Activated naive CD4-positive, alpha-beta T cell treated with anti-CD3 and anti-CD28 coated beads, Interleukin-2, amount 50 U/mL, for 24 hours (primary cell): ENCODE measurements at regions not wholly inside any gene's neighbourhood (a gene's known extent, or its start where the extent isn't known, plus 50 kb on each side); places are given as distances from the start of the nearest gene placed in this dataset.
"Not testable (repeated sequence)": the region's sequence is repeated elsewhere in the genome, so short reads cannot be mapped to it uniquely, and the experiment has no call there.

Source experiments
- H3K27ac Mint-ChIP-seq: one replicate; pipeline ENCODE4 v1.8.0; 2021; ENCODE audit warnings: mild to moderate bottlenecking, mixed read lengths
- H3K27me3 Mint-ChIP-seq: one replicate; pipeline ENCODE4 v1.8.0; 2021; ENCODE audit warnings: mixed read lengths
- H3K36me3 Mint-ChIP-seq: one replicate; pipeline ENCODE4 v1.8.0; 2021; ENCODE audit warnings: mixed read lengths
- H3K4me1 Mint-ChIP-seq: one replicate; pipeline ENCODE4 v1.8.0; 2021; ENCODE audit warnings: mixed read lengths
- H3K4me3 Mint-ChIP-seq: one replicate; pipeline ENCODE4 v1.8.0; 2021; ENCODE audit warnings: mild to moderate bottlenecking, mixed read lengths
- H3K9me3 Mint-ChIP-seq: one replicate; pipeline ENCODE4 v1.8.0; 2021; ENCODE audit warnings: mixed read lengths

DNA sequence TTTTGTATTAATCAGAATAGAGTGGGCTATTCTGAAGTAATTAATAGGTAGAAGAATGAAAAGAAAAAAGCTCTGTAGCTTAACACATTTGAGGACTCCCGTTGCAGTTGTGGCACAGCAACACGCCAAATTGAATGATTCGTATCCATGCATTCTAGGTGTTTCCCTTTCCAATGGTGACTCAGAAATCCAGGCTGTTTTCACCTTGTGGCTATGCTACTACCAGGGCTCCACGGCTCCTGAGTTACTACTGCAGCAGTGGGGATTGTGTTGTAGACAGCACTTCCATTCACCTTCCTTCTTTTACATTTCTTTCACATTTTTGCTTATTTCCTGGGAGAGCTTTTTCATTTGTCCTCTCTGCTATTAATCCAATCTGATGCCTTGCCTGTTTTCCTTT is 1616.4 kb downstream of the CDH8 start:
- no peak overlapping the region for H3K4me3 Mint-ChIP-seq
- peaks cover 6% of the 10 kb centered on the region for H3K9me3 Mint-ChIP-seq
- H3K4me1 Mint-ChIP-seq, result no peaks in the 10 kb centered on the region
- H3K27ac Mint-ChIP-seq, result no peak overlapping the region
- no peaks in the 10 kb centered on the region for H3K27me3 Mint-ChIP-seq
- no peaks in the 10 kb centered on the region for H3K36me3 Mint-ChIP-seq

GRCh38 chr16:60414613-60415012 is 1621.6 kb downstream of the CDH8 start:
- Mint-ChIP-seq H3K4me1 (no peaks in the 10 kb centered on the region), H3K4me3 (no peak overlapping the region), H3K27me3 (no peaks in the 10 kb centered on the region), H3K36me3 (no peaks in the 10 kb centered on the region), H3K9me3 (peaks cover 6% of the 10 kb centered on the region), H3K27ac (no peak overlapping the region)

GRCh38 chr16:60413969-60414368 is 1622.3 kb downstream of the CDH8 start:
- no peak overlapping the region for H3K27ac Mint-ChIP-seq
- no peaks in the 10 kb centered on the region for H3K36me3 Mint-ChIP-seq
- H3K4me3 Mint-ChIP-seq, result no peak overlapping the region
- H3K4me1 Mint-ChIP-seq, result no peaks in the 10 kb centered on the region
- peaks cover 6% of the 10 kb centered on the region for H3K9me3 Mint-ChIP-seq
- no peaks in the 10 kb centered on the region for H3K27me3 Mint-ChIP-seq

DNA sequence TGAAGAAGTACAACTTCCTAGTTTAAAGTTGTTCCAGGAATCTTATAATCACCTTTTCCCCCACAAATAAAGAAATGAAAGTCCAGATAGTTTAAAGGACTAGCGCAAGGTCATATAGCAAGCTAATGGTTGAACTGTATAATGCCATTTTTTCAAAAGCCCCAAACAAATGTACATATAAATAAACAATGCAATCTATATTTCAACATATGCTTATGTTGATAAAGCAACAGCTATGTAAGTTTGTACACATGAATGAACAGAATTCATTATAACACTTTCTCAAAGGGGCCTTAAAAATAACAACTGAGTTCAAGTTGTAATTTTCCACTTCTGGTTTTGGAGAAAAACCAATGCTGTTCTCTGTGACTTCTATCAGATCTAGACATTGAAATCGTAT is 1628.6 kb downstream of the CDH8 start:
- H3K27me3 Mint-ChIP-seq, result no peaks in the 10 kb centered on the region
- H3K4me3 Mint-ChIP-seq, result no peak overlapping the region
- no peaks in the 10 kb centered on the region for H3K36me3 Mint-ChIP-seq
- H3K27ac Mint-ChIP-seq, result no peak overlapping the region
- peaks cover 14% of the 10 kb centered on the region for H3K9me3 Mint-ChIP-seq
- H3K4me1 Mint-ChIP-seq, result no peaks in the 10 kb centered on the region

DNA sequence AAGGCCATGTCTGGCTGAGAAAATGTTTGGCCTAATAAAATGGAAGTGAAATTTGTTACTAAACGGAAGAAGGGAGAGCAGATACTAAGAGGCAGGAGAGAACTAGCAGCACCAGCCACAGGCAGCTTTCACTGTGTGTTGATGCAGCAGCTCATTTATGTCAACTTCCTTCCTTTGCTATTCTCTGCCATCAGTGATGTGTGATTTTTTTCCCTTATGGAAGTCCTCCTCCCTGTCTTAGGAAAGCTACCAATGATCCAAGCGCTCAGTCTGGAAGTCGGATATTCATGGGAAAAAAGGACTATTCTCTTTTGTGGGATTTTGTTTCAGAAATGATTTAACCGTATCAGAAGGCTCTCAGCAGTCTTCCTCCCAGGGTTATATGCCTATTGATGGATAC is 1629.2 kb downstream of the CDH8 start:
- no peaks in the 10 kb centered on the region for H3K27me3 Mint-ChIP-seq
- no peaks in the 10 kb centered on the region for H3K36me3 Mint-ChIP-seq
- H3K4me3 Mint-ChIP-seq, result no peak overlapping the region
- no peak overlapping the region for H3K27ac Mint-ChIP-seq
- peaks cover 14% of the 10 kb centered on the region for H3K9me3 Mint-ChIP-seq
- no peaks in the 10 kb centered on the region for H3K4me1 Mint-ChIP-seq

DNA sequence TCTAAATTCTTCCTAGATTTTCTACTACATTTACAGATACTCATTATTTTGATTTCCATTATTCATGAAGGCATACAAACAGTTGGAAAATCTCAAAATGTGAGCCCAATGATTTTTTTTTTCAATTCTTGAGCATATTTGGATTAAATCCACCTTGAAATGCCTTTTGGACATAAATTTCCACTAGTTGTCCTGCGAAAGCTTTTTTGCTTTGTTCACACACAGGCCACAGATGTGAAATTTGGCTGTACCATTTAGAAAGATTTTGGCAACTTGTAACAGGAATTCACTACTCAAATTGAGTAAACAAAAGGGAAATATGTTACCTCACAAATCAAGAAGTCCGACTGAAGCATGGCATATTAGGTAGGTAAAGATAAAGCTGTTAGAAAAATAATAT is 1631.0 kb downstream of the CDH8 start:
- Mint-ChIP-seq H3K36me3 (no peaks in the 10 kb centered on the region), H3K27me3 (no peaks in the 10 kb centered on the region), H3K9me3 (peaks cover 23% of the 10 kb centered on the region), H3K4me1 (no peaks in the 10 kb centered on the region), H3K4me3 (no peak overlapping the region), H3K27ac (no peak overlapping the region)

DNA sequence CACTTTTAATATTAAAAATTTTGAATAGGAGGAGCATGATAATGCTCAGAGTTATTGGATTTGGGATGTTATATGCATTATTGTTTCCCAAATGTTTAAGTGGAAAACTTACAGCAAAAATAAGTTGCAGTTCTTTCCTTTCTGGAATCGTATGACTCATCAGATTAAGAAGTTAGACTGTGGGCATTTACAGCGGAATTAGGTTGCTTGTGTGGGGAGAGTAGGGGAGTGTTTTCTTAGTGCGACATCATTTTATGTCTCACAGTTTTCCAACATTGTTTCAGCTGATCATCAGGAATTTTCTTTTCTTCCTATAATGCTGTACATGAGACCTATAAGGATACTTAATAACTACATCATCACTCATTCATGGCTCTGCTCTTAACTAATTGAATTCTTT is 1631.8 kb downstream of the CDH8 start:
- H3K4me1 Mint-ChIP-seq, result no peaks in the 10 kb centered on the region
- H3K4me3 Mint-ChIP-seq, result no peak overlapping the region
- no peak overlapping the region for H3K27ac Mint-ChIP-seq
- no peaks in the 10 kb centered on the region for H3K27me3 Mint-ChIP-seq
- peaks cover 24% of the 10 kb centered on the region for H3K9me3 Mint-ChIP-seq
- H3K36me3 Mint-ChIP-seq, result no peaks in the 10 kb centered on the region

DNA sequence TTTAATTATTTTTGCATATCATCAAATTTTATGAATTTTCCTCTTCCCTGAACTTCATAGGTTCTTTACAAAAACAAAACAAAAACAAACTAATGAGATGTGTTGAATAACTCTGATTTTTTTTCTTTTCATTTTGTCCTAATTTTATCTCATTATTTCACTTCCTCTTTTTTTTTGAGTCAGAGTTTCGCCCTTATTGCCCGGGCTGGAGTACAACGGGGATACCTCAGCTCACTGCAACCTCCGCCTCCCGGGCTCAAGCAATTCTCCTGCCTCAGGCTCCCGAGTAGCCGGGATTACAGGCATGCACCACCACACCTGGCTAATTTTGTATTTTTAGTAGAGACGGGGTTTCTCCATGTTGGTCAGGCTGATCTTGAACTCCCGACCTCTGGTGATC is 1633.3 kb downstream of the CDH8 start:
- not testable (repeated sequence) for H3K27me3 Mint-ChIP-seq, H3K4me3 Mint-ChIP-seq, H3K27ac Mint-ChIP-seq, H3K4me1 Mint-ChIP-seq, H3K36me3 Mint-ChIP-seq
- peaks cover 21% of the 10 kb centered on the region for H3K9me3 Mint-ChIP-seq

GRCh38 chr16:60392380-60392779 is 1643.9 kb downstream of the CDH8 start:
- H3K27ac Mint-ChIP-seq, result no peak overlapping the region
- H3K4me1 Mint-ChIP-seq, result no peaks in the 10 kb centered on the region
- H3K9me3 Mint-ChIP-seq, result peaks cover 15% of the 10 kb centered on the region
- H3K36me3 Mint-ChIP-seq, result no peaks in the 10 kb centered on the region
- no peaks in the 10 kb centered on the region for H3K27me3 Mint-ChIP-seq
- H3K4me3 Mint-ChIP-seq, result no peak overlapping the region

DNA sequence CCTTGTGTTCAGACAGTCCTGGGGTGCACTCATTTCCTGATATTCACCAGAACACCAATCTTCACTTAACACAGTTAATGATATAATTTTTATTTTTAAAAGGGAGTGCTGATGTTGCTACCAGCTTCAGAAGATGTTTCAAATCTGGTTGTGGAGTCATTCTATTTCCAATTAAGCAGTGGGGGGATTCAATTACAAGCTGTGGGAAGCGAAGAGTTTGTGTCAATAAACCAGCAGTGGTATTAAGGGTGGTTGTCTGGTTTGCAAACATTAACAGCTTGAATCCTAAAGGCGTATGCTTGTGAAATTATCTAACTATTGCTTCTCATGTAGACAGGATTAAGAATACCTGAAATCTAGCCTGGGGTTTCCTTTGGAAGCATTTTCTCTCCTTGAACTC is 1637.5 kb upstream of the GOT2 start:
- H3K36me3 Mint-ChIP-seq, result peaks cover 1% of the 10 kb centered on the region

DNA sequence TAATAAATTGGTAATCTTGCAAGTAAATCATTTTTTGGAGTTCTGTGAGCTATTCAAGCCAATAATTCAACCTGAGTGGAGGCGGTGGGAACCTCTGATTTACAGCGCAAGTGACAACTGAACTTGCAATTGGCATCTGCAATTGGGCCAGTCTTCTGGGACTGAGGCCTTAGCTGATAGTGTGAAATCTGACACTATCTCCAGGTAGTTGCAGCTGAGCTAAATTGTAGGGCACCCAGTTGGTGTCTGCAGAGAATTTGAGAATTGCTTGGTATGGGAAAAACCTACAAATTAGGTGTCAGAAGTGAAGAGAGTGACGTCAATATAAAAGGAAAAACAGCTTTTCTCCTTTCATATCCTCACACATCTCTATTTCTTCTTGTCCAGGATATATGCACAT is 1633.6 kb upstream of the GOT2 start:
- Mint-ChIP-seq H3K36me3 (no peaks in the 10 kb centered on the region), H3K9me3 (no peaks in the 10 kb centered on the region), H3K4me1 (no peaks in the 10 kb centered on the region), H3K4me3 (no peak overlapping the region), H3K27me3 (no peaks in the 10 kb centered on the region), H3K27ac (no peak overlapping the region)

More for the DNA sequence above, 1637.5 kb upstream of the GOT2 start:
- Mint-ChIP-seq H3K4me1 (no peaks in the 10 kb centered on the region), H3K4me3 (no peak overlapping the region), H3K27ac (no peak overlapping the region), H3K9me3 (peaks cover 9% of the 10 kb centered on the region), H3K27me3 (no peaks in the 10 kb centered on the region)

DNA sequence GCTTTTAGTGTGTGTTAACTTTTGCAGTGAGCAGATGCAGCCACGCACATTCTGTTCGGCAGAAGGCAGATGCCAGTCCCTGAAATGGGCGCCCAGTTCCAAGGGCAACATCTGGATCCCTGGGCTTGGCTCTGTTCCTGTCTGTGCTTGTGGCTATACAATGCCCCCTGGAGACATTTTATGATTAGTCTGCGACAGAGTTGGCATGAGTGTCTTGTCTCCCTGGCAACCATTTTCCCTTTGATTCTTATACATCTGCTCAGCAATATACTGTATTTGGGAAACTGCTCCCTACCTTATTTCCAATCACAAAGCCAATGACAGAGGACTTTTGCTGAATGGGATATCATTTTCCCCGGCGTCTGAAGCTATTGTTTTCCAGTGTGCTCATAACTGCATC is 1629.5 kb upstream of the GOT2 start:
- H3K4me1 Mint-ChIP-seq, result no peaks in the 10 kb centered on the region
- no peak overlapping the region for H3K4me3 Mint-ChIP-seq
- H3K36me3 Mint-ChIP-seq, result no peaks in the 10 kb centered on the region
- H3K9me3 Mint-ChIP-seq, result peaks cover 5% of the 10 kb centered on the region
- H3K27ac Mint-ChIP-seq, result no peak overlapping the region
- no peaks in the 10 kb centered on the region for H3K27me3 Mint-ChIP-seq

- not testable (repeated sequence) for H3K4me3 Mint-ChIP-seq, H3K27me3 Mint-ChIP-seq, H3K36me3 Mint-ChIP-seq, H3K27ac Mint-ChIP-seq, H3K9me3 Mint-ChIP-seq, H3K4me1 Mint-ChIP-seq
These were observed 1625.8 kb upstream of the GOT2 start for GRCh38 chr16:60359866-60360265.

GRCh38 chr16:60359412-60359811 is 1625.3 kb upstream of the GOT2 start:
- not testable (repeated sequence) for H3K4me1 Mint-ChIP-seq, H3K27me3 Mint-ChIP-seq, H3K27ac Mint-ChIP-seq, H3K9me3 Mint-ChIP-seq, H3K4me3 Mint-ChIP-seq, H3K36me3 Mint-ChIP-seq

DNA sequence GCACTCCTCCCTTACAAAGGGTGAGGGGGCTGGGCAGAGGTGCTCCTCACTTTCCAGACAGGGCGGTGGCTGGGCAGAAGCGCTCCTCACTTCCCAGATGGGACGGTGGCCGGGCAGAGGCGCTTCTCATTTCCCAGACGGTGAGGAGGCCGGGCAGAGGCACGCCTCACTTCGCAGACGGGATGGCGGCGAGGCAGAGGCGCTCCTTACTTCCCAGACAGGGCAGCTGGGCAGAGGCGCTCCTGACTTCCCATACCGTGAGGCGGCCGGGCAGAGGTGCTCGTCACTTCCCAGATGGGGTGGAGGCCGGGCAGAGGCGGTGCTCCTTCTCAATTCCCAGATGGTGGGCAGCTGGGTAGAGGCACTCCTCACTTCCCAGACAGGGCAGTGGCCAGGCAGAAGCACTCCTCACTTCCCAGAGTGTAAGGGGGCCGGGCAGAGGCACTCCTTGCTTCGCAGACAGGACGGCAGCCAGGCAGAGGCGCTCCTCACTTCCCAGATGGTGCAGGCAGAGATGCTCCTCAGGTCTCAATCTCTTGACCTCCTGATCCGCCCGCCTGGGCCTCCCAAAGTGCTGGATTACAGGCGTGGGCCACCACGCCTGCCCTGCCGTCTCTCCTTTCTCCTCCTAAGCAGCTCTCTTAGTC is 1623.9 kb upstream of the GOT2 start:
- H3K27ac Mint-ChIP-seq, H3K4me3 Mint-ChIP-seq, H3K9me3 Mint-ChIP-seq, H3K4me1 Mint-ChIP-seq, H3K36me3 Mint-ChIP-seq, H3K27me3 Mint-ChIP-seq: not testable (repeated sequence)

DNA sequence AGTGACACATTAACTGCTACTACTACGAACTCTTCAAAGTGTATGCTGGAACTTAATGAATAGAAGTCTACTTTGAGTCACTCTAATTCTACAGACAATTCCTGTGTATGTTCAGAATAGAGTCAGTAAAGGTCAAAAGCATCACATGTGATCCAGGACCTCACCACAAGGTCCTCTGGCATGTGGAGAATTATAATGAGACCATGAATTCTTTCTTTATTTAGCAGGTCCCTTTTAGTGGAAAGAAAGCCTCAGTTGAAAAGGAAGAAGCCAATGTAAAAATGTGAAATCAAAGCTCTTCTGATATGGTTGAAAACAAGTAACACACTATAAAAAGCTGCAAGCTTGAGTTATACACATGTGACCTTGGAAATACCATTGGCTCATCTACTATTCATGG is 1612.1 kb upstream of the GOT2 start:
- Mint-ChIP-seq H3K9me3 (peaks cover 5% of the 10 kb centered on the region), H3K4me1 (no peaks in the 10 kb centered on the region), H3K27ac (no peak overlapping the region), H3K27me3 (no peaks in the 10 kb centered on the region), H3K4me3 (no peak overlapping the region), H3K36me3 (no peaks in the 10 kb centered on the region)

- H3K4me1 Mint-ChIP-seq, result no peaks in the 10 kb centered on the region
- no peaks in the 10 kb centered on the region for H3K36me3 Mint-ChIP-seq
- no peak overlapping the region for H3K4me3 Mint-ChIP-seq
- peaks cover 5% of the 10 kb centered on the region for H3K9me3 Mint-ChIP-seq
- no peaks in the 10 kb centered on the region for H3K27me3 Mint-ChIP-seq
- no peak overlapping the region for H3K27ac Mint-ChIP-seq
These were observed 1603.6 kb upstream of the GOT2 start for GRCh38 chr16:60337671-60338070.
